ENCODE measurements at regions not wholly inside any gene's neighbourhood (a gene's known extent, or its start where the extent isn't known, plus 50 kb on each side); places are given as distances from the start of the nearest gene placed in this dataset.

DNA sequence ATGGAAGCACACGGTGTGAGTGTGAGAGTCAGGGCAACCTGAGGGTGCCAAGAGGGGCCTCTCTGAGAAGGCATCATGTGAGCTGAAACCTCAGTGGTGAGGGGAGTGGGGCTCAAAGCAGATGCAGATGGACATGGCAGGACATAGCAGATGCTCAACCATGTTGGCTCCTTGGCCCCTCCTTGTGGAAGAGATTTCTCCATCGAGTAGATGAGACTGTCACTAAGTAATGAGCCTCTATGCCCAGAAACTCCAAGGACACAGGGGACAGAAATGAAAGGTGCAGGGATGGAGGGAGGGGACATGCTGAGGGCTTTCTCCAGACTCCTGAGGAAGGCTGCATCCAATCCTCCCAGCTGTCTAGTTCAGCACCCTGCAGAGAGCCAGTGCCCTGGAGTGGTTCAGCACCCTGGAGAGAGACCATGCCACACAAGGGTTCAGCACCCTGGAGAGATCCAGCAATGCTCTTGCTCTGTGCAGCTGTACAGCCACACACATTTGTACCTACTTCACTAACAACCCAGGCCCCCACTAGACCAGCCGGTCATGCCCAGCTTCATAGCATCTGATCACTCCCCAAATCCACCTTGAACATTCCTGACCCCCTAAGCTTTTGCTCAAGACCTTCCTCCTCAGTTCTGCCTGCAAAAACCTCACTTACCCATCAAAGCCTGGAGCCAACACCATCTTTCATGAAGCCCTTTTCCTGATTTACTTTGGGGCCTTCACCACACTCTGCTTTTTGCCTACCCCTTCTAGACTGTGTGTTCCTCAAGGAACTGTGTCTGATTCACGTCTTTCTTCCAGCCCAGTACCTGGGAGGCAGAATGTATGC is 252.0 kb downstream of the CTTN start:
- DNase-seq (ENCODE audit: low spot score) = peak; percentile 58

DNA sequence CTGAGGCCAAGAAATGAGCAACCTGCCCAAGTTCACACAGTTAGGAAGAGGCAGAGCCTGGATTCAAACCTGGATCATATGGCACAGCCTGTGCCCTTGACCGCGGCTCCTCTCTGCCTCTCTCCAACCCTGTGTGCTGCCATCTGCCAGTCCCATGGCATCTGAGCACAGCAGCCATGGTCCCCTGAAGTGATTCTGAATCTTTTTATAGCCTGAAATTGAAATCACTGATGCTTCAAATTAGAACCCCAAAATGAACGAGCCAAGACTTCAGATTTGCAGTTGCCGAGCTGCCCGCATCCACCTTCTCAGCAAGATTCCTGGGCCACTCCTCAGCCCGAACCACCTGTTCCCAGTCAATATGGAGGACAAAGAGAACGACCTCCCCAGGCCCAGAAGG is 252.7 kb downstream of the CTTN start:
- no peak for DNase-seq (ENCODE audit: low spot score)

DNA sequence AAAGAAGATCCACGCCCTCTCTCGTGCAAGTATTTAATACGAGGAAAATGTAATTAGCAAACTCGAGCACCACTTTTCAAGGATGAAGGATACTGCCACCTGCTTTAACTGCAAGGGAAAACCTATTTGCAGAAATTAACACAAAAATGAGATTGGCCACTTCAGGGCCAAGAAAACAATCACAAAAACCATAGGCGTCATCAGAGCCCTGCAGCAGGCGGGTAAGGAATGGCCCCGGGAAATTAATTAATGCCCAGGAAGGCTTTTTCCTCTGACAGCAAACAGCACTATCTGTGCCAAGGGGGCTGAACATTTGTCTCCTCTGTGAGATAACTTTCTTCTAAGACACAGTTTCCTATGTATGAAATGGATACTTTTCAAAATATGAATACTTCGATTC is 255.7 kb downstream of the CTTN start:
- no peak for DNase-seq (ENCODE audit: low spot score)

DNA sequence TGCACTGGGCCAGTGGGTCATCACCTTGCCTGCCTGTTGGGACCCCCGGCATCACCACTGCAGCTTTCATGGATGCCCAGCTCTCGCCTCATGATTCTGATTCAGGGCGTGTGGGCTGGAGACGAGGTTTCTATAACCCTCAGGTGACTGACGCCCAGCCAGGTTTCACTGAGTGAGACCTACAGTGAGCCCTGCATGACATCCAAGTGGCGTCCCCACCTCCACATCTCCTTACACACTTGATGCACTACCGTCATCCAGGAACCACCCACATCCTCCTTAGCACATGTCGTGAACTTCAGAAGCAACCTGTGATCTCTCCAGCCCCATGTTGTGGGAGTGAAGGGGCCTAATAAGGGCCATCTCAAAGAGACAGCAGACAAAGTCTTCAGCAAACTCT is 257.5 kb downstream of the CTTN start:
- DNase-seq (ENCODE audit: low spot score) = no peak

DNA sequence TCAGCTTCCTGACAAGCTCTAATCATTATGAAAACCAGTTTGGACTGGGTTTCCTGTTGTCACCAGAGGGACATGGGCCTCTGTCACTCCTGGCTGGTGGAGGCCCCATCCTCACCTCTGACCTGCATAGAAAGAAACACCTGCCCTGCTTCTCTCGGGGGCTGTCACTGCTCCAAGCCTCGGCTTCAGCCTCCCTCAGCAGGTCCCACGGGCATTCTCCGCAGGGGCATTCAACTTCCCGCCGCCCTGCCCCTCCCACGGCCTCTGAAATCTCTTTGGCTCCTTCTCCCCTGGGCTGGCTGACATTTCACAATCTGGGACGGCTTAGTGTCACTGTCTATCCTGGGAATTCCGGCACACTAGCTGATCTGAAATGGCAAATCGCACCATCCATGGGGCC is 257.9 kb downstream of the CTTN start:
- DNase-seq (ENCODE audit: low spot score) = no peak

DNA sequence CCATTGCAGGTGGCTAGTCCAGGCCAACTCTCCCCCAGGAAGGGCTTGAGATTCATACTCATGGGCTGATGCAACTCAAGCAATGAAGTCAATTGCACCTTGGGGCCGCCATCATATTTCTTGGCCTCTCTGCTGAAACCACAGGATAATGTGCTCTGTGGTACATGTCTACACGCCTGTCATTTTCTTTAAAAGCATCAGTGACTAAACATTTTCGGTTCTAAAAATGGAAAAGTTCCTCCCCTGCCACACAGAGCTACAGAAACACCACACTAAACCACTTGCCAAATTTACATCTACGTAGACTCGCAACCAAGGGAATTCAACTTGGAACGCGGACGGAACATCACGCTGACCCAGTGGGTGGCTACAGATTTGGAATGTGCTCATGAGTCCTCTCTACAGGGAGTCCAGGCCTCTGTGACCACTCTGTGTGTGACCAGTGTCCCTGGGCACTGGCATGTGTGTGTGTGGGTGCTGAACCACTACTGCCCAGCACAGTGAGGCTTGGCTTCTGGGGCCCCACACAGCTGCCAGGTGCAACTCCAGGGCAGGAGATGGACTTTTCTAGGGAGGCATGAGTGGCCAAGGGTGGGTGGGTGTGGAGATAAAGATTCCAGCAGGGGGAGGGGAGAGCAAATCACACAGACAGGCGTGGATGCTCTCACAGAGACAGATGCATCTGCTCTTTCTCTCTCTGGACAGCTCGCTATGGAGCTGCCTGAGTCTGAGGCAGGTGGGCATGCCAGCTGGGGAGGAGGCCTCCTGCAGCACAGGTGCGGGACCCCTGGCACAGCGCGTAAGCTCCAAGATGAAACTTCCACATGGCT is 261.9 kb downstream of the CTTN start:
- DNase-seq (ENCODE audit: low spot score) = no peak

DNA sequence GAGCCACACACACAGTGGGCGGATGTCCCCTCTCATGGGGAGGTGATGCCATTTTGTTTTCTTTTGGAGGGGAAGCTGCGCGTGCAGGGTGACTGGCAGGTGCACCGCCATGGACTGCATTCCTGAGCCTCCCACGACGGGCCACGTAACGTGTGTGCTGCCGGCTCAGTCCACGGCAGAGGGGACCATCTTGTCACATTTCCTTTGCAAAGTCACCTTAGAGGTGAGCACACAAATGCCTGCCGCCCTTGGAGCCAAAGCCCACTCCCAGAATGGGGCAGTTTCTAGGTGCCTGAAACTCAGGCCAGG is 262.5 kb downstream of the CTTN start:
- no peak for DNase-seq (ENCODE audit: low spot score)

DNA sequence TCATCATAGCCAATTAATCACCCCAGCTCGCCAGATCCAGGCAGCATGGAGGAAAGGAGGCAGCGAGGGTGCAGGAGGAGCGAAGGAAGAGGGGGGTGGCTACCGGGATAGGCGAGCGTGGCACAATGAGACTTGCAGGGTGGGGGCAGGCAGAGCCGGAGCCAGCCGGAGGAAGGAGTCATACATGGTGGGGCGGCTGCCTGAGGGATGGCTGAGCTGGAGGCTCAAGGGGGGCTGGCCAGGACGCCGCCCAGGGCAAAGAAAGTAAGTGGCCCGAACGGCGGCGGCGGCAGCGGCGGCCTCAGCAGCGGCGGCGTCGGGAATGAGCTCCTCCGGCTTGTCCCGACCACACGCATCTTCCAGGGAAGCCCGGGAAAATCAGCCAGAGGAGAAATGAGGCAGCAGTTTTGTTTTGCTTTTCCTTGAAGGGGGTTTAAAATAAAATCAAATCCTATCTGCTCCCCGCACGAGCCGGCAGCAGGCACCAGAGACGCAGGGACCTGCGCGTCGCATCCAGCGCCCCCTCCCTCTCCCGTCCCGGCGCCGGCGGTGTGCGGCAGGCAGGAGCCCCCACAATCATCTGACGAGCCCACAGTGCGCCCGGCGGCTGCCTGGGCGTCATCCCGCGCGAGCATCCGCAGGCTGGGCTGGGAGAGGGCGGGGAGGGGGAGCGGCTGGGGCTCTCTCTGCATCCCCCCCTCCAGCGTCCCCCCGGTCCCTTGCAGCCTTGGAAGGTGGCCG is 263.6 kb downstream of the CTTN start:
- no peak for DNase-seq (ENCODE audit: low spot score)

DNA sequence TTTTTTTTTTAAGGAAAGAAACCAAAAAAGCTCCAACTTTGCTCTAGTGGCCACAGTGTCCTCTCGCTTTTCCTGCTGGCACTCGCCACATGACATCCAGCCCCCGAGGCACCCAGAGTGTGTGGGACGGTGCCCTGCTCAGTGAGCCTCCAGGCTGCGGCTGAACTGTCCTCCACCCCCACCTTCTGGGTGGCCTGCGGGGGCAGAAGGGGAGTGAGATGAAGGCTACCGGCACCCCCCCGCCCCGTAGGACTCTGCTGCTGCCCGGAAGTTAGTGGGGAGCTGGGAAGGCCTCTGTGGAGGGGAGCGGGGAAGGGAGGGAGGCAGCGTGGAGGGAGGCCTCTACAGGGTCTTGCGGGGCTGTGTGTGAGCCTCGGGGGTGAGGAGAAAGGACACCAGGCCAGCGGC is 264.4 kb downstream of the CTTN start:
- no peak for DNase-seq (ENCODE audit: low spot score)

DNA sequence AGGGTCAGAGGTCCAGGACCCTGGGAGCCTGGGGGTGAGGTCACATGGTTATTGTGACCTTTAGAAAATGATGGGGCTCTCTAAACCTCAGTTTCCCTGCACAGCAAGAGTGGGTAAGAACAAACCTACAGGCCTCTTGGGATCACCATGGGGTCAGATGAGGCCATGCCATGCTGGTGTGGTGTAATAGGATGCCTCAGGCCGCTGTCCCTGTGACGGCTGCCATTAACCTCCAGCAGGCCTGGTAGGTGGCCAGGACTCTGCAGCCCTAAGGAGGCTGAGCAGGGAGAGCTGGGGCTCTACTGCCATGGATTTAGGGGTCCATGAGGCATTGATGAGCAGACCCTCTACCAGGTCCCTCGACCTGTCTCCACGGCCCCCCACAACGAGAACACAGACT is 265.5 kb downstream of the CTTN start:
- DNase-seq (ENCODE audit: low spot score) = no peak

DNA sequence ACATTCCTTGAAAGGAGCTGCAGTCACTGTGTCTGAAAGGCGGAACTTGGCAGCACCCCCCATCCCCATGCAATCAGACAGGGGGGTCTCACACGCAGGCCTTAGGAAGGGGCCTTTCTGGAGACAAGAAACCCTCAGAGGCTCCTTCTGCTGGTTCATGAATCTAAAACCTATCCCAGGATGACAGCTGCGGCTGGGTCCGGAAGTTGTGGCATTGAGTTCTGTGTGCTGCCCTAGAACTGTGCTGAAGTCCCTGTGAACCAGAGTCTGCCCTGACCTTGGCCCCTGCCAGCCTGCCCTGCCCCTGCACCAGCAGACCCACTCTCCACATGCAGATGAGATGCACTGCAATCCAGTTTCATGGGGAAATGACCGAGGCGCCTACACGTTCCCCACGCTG is 268.0 kb downstream of the CTTN start:
- no peak for DNase-seq (ENCODE audit: low spot score)

DNA sequence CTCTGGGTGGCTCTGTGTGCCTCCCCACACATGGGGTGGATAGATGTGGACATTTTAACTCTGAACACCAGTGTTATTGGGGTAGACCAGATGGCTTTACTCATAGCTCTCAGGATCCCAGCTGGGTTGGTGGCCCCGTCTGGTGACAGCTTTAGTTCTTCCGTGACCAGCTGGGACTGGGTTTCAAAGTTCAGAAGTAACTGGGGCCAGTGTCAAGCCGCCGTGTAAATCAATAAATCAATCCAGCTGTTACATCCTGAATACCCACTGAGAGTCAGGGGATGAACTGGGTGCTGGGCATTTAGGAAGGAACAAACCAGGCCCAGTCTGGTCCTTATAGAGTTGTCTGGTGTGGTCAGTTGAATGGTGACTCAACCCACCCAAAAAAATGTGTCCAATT is 269.4 kb downstream of the CTTN start:
- DNase-seq (ENCODE audit: low spot score) = no peak

DNA sequence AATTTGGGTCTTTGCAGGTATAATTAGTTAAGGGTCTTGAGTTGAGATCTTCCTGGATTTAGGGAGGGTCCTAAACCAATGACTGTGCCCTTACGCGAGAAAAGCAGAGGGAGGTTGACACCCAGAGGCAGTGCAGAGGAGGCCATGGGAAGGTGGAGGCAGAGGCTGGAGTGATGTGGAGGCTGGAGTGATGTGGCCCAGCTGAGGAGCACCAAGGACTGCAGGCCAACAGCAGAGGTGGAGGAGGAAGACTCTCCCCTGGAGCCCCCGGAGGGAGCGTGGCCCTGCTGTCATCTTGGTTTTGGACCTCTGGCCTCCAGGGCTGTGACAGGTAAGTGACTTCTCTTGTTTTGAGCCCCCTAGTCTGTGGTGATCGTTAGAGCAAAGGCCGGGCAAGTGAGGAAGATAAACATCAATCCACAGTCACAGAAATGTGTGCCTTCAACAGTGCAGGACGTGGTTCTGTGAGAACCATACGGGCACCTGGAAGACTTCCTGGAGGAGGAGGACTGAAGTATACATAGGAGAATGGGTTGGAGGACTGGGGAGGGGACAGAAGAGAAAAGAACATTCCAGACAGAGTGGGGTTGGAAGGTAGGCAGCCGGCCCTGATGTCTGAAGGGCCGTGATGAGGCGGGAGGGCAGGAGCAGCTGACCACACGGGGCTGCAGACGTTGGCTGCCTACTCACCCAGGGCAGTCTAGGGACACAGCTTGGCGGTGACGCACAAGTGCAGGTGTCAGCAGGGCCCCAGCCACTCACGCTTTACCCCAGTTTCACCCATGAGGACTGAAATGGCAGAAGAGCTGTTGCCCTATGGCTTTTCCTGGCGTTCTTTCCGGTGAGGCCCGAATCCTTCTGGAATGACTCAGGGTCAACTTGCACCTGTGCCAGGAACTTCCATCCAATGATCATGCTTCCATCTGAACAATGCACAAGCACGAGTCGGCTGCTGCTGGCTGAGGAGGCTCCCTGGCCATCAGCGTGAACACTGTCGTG is 270.2 kb downstream of the CTTN start:
- DNase-seq (ENCODE audit: low spot score) = no peak

DNA sequence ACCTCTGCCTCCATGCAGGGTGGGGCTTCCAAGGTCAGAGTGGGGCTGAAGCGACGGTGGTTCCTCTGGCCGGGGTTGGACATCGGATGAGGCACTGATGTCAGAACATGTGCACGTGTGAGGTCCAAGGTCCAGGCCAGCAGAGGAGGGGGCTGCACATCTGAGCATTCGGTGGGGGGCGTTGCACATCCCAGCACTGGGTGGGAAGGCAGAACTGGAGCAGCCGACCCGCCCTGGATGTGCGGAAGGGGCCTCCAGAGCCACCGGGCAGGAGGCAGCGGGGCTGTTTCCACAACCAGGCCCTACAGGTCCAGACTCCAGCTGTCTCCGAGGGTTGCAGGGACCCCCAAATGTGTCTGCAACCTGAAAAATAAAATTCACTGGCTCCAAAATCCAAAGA is 271.0 kb downstream of the CTTN start:
- no peak for DNase-seq (ENCODE audit: low spot score)

DNA sequence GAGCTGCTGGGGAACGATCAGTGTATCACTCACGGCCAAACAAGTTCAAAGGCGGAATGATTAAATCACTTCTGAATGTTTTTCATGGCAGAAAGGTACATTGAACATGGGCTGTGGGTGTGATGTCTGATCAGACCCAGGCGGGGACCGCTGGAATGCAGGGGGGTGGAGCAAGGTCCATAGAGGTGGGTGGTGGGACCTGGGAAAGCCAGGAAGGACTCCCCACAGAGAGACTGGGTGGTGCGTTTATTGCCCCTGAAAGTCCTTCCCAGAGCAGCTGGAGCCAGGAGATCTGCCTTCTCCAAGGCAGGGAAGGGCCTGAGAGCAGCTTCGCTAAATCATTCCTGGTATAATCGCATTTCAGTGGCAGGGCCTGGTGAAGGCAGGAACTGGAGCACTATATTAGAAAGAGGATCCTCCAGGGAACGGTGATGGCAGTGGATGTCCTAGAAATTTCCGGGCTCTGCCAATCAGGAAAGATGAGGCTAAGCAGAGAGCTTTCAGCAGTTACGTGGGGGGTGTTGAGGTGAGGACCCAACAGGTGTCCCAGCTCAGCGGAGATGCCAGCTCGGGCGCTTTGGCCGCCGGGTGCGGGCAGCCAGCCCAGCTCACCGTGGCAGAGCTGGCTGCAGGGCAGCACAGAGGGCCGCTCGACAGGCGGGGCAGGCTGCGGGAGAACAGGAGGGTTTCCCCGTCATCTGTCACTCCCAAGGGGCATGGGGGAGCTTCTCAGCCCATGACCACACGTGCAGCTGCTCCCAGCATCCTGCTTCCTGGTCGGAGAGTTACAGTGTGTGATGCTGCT is 271.7 kb downstream of the CTTN start:
- no peak for DNase-seq (ENCODE audit: low spot score)

DNA sequence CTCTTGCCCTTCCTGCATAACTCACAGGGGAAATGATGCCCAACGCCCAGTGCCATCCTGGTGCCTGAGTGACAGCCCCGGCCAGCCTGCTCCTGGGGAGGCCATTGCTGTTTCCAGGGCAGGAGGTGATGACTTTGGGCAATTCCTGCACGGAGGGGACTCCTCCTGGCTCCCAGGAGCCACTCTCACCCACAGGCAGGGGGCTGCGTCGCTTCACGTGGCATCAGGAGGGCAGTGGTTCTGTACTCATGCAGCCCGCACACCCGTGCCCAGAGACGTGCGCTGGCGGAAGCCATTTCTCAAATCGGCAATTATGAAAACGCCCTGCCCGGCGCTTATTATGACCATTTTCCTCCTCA is 272.3 kb downstream of the CTTN start:
- no peak for DNase-seq (ENCODE audit: low spot score)

DNA sequence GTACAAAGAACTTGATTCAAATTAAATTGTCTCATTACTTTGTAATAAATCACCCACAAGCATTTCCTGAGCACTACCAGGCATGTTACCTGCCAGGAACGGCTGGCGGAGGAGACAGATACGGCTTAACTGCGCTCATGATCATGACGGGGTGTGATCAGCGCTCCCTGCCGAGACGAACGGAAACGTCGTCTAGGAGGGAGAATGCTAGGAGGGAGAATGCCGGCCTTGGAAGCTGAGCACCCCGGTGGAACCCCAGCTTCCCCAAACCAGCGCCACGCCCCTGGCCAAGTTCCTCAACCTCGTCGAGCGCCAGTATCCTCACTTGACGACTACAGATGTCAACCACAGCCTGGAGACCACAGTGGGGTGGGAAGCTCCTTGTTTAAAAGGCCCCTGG is 272.8 kb downstream of the CTTN start:
- DNase-seq (ENCODE audit: low spot score) = no peak

DNA sequence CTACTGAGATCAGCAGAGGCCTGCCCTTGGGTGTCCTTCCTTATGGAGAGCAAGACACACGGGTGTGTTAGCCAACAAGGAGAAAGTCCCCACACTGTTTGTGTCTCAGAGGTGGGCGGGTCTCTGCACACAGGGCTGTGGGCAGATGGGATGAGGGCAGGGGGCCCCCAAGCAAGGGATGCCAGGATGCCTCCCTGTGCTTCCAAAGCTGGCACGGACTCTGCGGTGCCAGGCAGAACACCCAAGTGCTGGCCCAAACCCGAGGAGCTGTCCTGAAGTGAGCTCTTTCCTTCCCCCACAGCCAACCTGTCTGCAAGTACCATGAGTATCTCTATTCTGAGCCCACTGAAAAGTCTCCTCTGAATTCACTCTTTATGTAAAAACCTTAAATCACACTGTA is 273.3 kb downstream of the CTTN start:
- DNase-seq (ENCODE audit: low spot score) = no peak

DNA sequence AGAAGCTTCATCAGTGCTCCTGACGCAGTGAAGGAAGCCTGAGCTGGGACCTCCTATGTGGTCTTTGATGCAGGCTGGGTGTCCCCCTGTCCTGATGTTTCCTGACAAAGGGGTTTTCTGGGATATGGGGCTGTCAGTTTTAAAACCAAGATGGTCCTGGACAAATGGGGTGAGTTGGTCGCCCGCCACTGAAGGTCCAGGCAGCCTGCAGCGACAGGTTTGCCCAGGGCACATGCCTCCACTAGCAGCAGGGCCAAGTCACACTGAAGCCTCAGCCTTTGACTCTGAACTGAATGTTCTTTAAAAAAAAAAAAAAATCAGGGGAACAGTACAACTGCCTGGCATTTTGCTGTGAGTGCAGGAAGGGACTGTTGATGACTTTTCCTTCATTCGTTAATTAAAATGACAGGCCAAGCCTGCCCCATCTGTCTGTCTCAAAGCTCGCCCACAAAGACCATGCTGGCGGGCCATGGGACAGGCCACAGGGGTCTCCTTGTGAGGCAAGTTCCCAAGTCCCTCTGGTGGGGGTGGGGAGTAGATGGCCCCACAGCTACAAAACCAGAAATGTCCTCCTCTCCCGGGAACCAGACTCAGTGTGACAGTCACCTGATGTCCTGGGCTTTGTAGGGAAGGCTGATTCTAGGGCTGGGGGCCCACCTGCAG is 274.8 kb downstream of the CTTN start:
- no peak for DNase-seq (ENCODE audit: low spot score)

DNA sequence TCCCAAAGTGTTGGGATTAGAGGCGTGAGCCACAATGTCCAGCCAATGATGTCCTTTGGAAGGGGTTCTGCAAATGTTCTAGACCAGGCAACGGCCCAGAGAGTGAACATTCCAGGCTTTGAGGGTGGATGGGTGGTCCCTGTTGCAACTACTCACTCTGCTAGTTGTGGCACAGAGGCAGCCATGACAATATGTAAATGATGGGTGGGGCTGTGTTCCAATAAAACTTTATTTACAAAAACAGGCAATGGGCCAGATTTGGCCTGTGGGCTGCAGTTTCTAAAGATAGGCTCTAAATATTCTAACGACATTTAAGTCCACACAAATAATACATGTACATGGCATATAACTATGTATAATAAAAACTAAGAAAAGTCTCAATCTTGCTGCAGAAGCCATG is 276.3 kb downstream of the CTTN start:
- DNase-seq (ENCODE audit: low spot score) = no peak

All from NAMALWA (cell line).